Muscle of back (tissue), 3 donors: ENCODE measurements at regions not wholly inside any gene's neighbourhood (a gene's known extent, or its start where the extent isn't known, plus 50 kb on each side); places are given as distances from the start of the nearest gene placed in this dataset.

Source experiments
- DNase-seq, 3 donors: peaks; one replicate each; pipeline versions ENCODE4 v3.0.0 to v3.0.0-alpha.2; 2013

GRCh38 chr18:22253676-22254075, 84.3 kb downstream of the GATA6 start:
- peak in 2 of 3 donors; percentile 1 to 27 for DNase-seq

GRCh38 chr18:22253156-22253555, 83.8 kb downstream of the GATA6 start:
- DNase-seq: no peak
